ENCODE measurements at regions not wholly inside any gene's neighbourhood (a gene's known extent, or its start where the extent isn't known, plus 50 kb on each side); places are given as distances from the start of the nearest gene placed in this dataset.

GRCh38 chr5:68838157-68838718 is 255.6 kb upstream of the SLC30A5 start (continued):
- TF ChIP-seq, protein P1, sequence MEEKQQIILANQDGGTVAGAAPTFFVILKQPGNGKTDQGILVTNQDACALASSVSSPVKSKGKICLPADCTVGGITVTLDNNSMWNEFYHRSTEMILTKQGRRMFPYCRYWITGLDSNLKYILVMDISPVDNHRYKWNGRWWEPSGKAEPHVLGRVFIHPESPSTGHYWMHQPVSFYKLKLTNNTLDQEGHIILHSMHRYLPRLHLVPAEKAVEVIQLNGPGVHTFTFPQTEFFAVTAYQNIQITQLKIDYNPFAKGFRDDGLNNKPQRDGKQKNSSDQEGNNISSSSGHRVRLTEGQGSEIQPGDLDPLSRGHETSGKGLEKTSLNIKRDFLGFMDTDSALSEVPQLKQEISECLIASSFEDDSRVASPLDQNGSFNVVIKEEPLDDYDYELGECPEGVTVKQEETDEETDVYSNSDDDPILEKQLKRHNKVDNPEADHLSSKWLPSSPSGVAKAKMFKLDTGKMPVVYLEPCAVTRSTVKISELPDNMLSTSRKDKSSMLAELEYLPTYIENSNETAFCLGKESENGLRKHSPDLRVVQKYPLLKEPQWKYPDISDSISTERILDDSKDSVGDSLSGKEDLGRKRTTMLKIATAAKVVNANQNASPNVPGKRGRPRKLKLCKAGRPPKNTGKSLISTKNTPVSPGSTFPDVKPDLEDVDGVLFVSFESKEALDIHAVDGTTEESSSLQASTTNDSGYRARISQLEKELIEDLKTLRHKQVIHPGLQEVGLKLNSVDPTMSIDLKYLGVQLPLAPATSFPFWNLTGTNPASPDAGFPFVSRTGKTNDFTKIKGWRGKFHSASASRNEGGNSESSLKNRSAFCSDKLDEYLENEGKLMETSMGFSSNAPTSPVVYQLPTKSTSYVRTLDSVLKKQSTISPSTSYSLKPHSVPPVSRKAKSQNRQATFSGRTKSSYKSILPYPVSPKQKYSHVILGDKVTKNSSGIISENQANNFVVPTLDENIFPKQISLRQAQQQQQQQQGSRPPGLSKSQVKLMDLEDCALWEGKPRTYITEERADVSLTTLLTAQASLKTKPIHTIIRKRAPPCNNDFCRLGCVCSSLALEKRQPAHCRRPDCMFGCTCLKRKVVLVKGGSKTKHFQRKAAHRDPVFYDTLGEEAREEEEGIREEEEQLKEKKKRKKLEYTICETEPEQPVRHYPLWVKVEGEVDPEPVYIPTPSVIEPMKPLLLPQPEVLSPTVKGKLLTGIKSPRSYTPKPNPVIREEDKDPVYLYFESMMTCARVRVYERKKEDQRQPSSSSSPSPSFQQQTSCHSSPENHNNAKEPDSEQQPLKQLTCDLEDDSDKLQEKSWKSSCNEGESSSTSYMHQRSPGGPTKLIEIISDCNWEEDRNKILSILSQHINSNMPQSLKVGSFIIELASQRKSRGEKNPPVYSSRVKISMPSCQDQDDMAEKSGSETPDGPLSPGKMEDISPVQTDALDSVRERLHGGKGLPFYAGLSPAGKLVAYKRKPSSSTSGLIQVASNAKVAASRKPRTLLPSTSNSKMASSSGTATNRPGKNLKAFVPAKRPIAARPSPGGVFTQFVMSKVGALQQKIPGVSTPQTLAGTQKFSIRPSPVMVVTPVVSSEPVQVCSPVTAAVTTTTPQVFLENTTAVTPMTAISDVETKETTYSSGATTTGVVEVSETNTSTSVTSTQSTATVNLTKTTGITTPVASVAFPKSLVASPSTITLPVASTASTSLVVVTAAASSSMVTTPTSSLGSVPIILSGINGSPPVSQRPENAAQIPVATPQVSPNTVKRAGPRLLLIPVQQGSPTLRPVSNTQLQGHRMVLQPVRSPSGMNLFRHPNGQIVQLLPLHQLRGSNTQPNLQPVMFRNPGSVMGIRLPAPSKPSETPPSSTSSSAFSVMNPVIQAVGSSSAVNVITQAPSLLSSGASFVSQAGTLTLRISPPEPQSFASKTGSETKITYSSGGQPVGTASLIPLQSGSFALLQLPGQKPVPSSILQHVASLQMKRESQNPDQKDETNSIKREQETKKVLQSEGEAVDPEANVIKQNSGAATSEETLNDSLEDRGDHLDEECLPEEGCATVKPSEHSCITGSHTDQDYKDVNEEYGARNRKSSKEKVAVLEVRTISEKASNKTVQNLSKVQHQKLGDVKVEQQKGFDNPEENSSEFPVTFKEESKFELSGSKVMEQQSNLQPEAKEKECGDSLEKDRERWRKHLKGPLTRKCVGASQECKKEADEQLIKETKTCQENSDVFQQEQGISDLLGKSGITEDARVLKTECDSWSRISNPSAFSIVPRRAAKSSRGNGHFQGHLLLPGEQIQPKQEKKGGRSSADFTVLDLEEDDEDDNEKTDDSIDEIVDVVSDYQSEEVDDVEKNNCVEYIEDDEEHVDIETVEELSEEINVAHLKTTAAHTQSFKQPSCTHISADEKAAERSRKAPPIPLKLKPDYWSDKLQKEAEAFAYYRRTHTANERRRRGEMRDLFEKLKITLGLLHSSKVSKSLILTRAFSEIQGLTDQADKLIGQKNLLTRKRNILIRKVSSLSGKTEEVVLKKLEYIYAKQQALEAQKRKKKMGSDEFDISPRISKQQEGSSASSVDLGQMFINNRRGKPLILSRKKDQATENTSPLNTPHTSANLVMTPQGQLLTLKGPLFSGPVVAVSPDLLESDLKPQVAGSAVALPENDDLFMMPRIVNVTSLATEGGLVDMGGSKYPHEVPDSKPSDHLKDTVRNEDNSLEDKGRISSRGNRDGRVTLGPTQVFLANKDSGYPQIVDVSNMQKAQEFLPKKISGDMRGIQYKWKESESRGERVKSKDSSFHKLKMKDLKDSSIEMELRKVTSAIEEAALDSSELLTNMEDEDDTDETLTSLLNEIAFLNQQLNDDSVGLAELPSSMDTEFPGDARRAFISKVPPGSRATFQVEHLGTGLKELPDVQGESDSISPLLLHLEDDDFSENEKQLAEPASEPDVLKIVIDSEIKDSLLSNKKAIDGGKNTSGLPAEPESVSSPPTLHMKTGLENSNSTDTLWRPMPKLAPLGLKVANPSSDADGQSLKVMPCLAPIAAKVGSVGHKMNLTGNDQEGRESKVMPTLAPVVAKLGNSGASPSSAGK (IDR thresholded peaks at IDR 0.05), result no peak
- no peak for TF ChIP-seq ARNT (IDR thresholded peaks at IDR 0.05)

Data from K562 (cell line).